ENCODE measurements at regions not wholly inside any gene's neighbourhood (a gene's known extent, or its start where the extent isn't known, plus 50 kb on each side); places are given as distances from the start of the nearest gene placed in this dataset.

DNA sequence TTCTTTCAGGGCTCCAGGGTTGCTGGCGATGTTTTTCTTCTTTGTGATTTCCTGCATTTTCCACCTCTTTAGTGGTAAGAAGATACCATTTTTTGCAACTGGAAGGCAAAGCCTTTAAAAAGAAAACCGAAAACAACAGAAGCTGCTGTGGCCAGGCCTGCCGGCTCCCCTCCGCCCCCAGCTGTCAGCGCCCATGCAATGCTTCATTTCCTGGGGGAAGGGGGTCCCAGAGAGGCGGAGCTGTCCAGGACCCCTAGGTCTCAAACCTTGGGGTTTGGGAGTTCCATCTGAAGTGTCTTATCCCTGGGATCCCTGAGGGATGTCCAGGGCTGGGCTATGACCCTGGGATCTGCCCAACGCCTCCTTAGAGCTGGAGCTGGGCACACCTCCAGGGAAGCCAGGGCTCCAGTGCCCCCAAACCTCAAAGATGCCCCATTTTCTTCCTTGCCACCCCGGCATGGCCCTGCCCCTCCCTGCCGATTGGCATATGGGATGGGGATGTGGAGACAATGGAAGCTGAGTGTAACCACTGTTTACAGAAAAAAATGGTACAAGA lies 257.2 kb upstream of the MVB12B start:
- Histone ChIP-seq H3K9me3 (ENCODE audit: control insufficient read depth in 4 of 4, low read length in 3 of 4) (no peaks in the 10 kb centered on the region), H3K27ac (ENCODE audit: low read depth in 1 of 2, low read length in 2 of 2) (no peak overlapping the region), H3K4me1 (ENCODE audit: control insufficient read depth in 4 of 4, insufficient read depth in 4 of 4, low read length in 3 of 4) (no peaks in the 10 kb centered on the region), H3K27me3 (ENCODE audit: control insufficient read depth in 4 of 4, insufficient read depth in 4 of 4, low read length in 3 of 4) (peaks cover 0 to 2% (median 0%) of the 10 kb centered on the region in 4 donors), H3K4me3 (ENCODE audit: low read depth in 1 of 3, low read length in 3 of 3) (no peak overlapping the region), H3K9ac (ENCODE audit: low read depth in 1 of 2, low read length in 2 of 2) (no peak overlapping the region), H3K36me3 (ENCODE audit: control insufficient read depth in 4 of 4, insufficient read depth in 3 of 4, low read depth in 1 of 4, low read length in 3 of 4) (no peaks in the 10 kb centered on the region)
- 72% methylated on average over 9 of the region's 9 CpGs for WGBS
- no peak for TF ChIP-seq EGR1 (IDR thresholded peaks at IDR 0.05; ENCODE audit: low read depth in 2 of 2)
- no peak for TF ChIP-seq FOXA2 (IDR thresholded peaks at IDR 0.05)
- no peak for TF ChIP-seq NR2F2 (IDR thresholded peaks at IDR 0.05)
- TF ChIP-seq ATF3 (IDR thresholded peaks at IDR 0.05), result no peak
- TF ChIP-seq, protein P1, sequence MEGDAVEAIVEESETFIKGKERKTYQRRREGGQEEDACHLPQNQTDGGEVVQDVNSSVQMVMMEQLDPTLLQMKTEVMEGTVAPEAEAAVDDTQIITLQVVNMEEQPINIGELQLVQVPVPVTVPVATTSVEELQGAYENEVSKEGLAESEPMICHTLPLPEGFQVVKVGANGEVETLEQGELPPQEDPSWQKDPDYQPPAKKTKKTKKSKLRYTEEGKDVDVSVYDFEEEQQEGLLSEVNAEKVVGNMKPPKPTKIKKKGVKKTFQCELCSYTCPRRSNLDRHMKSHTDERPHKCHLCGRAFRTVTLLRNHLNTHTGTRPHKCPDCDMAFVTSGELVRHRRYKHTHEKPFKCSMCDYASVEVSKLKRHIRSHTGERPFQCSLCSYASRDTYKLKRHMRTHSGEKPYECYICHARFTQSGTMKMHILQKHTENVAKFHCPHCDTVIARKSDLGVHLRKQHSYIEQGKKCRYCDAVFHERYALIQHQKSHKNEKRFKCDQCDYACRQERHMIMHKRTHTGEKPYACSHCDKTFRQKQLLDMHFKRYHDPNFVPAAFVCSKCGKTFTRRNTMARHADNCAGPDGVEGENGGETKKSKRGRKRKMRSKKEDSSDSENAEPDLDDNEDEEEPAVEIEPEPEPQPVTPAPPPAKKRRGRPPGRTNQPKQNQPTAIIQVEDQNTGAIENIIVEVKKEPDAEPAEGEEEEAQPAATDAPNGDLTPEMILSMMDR (IDR thresholded peaks at IDR 0.05; ENCODE audit: low read depth, low read length, missing input control), result no peak
- TF ChIP-seq YY1 (IDR thresholded peaks at IDR 0.05), result no peak
- no peak for DNase-seq (ENCODE audit: low spot score)

DNA sequence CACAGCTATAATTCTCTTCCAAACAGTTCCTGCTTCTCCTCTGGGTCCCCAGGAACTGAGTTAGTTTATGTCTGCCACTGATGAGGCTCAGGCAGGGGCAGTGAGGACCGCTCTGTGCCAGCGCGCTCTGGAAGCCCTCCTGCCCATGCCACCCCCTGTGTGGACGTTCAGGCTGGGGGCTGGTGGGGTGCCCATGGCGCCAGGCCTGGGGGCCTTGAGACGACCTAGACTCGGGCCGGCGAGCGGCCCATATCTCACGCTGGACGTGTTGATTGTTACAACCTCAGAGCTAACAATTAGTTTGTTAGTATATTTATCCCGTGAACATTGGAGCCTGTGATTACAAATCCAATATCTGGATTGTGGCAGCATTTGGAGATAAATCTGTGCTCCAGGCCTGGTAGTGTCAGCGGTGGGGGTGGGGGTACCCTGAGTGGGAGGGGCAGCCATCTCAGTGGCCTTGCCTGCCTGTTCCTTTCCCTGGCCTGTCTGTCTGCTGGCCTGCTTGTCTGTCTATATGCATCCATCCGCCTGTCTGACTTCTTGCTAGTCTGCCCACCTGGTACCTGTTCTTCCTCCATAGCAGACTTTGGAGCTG lies 256.5 kb upstream of the MVB12B start:
- no peaks in the 10 kb centered on the region for H3K36me3 ChIP-seq (ENCODE audit: control insufficient read depth in 4 of 4, insufficient read depth in 3 of 4, low read depth in 1 of 4, low read length in 3 of 4)
- H3K4me1 ChIP-seq (ENCODE audit: control insufficient read depth in 4 of 4, insufficient read depth in 4 of 4, low read length in 3 of 4), result no peaks in the 10 kb centered on the region
- H3K4me3 ChIP-seq (ENCODE audit: low read depth in 1 of 3, low read length in 3 of 3), result no peak overlapping the region
- no peaks in the 10 kb centered on the region for H3K9me3 ChIP-seq (ENCODE audit: control insufficient read depth in 4 of 4, low read length in 3 of 4)
- H3K9ac ChIP-seq (ENCODE audit: low read depth in 1 of 2, low read length in 2 of 2), result no peak overlapping the region
- H3K27me3 ChIP-seq (ENCODE audit: control insufficient read depth in 4 of 4, insufficient read depth in 4 of 4, low read length in 3 of 4), result peaks cover 0 to 2% (median 0%) of the 10 kb centered on the region in 4 donors
- H3K27ac ChIP-seq (ENCODE audit: low read depth in 1 of 2, low read length in 2 of 2), result no peak overlapping the region
- WGBS, result 85% methylated on average over 15 of the region's 15 CpGs
- TF ChIP-seq RAD21 (IDR thresholded peaks at IDR 0.05) (no peak), ATF3 (IDR thresholded peaks at IDR 0.05) (no peak), EGR1 (IDR thresholded peaks at IDR 0.05; ENCODE audit: low read depth in 2 of 2) (no peak), RXRA (IDR thresholded peaks at IDR 0.05) (no peak), TAF1 (conservative IDR thresholded peaks at IDR 0.05) (no peak), HNF4A (conservative IDR thresholded peaks at IDR 0.05) (no peak), HNF4G (IDR thresholded peaks at IDR 0.05) (no peak), NR2F2 (IDR thresholded peaks at IDR 0.05) (no peak), FOXA2 (IDR thresholded peaks at IDR 0.05) (no peak), SP1 (IDR thresholded peaks at IDR 0.05) (no peak), JUND (IDR thresholded peaks at IDR 0.05) (no peak), GABPA (IDR thresholded peaks at IDR 0.05 in 1 of 2, conservative IDR thresholded peaks at IDR 0.05 in 1 of 2) (no peak), YY1 (IDR thresholded peaks at IDR 0.05) (no peak), FOXA1 (IDR thresholded peaks at IDR 0.05) (no peak)
- TF ChIP-seq, protein P2, sequence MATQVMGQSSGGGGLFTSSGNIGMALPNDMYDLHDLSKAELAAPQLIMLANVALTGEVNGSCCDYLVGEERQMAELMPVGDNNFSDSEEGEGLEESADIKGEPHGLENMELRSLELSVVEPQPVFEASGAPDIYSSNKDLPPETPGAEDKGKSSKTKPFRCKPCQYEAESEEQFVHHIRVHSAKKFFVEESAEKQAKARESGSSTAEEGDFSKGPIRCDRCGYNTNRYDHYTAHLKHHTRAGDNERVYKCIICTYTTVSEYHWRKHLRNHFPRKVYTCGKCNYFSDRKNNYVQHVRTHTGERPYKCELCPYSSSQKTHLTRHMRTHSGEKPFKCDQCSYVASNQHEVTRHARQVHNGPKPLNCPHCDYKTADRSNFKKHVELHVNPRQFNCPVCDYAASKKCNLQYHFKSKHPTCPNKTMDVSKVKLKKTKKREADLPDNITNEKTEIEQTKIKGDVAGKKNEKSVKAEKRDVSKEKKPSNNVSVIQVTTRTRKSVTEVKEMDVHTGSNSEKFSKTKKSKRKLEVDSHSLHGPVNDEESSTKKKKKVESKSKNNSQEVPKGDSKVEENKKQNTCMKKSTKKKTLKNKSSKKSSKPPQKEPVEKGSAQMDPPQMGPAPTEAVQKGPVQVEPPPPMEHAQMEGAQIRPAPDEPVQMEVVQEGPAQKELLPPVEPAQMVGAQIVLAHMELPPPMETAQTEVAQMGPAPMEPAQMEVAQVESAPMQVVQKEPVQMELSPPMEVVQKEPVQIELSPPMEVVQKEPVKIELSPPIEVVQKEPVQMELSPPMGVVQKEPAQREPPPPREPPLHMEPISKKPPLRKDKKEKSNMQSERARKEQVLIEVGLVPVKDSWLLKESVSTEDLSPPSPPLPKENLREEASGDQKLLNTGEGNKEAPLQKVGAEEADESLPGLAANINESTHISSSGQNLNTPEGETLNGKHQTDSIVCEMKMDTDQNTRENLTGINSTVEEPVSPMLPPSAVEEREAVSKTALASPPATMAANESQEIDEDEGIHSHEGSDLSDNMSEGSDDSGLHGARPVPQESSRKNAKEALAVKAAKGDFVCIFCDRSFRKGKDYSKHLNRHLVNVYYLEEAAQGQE (IDR thresholded peaks at IDR 0.05), result no peak
- TF ChIP-seq, protein P3, sequence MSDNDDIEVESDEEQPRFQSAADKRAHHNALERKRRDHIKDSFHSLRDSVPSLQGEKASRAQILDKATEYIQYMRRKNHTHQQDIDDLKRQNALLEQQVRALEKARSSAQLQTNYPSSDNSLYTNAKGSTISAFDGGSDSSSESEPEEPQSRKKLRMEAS (IDR thresholded peaks at IDR 0.05), result no peak
- TF ChIP-seq, protein P1 (IDR thresholded peaks at IDR 0.05; ENCODE audit: low read depth, low read length, missing input control), result no peak
- TF ChIP-seq, protein P4, sequence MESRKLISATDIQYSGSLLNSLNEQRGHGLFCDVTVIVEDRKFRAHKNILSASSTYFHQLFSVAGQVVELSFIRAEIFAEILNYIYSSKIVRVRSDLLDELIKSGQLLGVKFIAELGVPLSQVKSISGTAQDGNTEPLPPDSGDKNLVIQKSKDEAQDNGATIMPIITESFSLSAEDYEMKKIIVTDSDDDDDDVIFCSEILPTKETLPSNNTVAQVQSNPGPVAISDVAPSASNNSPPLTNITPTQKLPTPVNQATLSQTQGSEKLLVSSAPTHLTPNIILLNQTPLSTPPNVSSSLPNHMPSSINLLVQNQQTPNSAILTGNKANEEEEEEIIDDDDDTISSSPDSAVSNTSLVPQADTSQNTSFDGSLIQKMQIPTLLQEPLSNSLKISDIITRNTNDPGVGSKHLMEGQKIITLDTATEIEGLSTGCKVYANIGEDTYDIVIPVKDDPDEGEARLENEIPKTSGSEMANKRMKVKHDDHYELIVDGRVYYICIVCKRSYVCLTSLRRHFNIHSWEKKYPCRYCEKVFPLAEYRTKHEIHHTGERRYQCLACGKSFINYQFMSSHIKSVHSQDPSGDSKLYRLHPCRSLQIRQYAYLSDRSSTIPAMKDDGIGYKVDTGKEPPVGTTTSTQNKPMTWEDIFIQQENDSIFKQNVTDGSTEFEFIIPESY (IDR thresholded peaks at IDR 0.05), result no peak
- no peak for DNase-seq (ENCODE audit: low spot score)
